Neural cell (in vitro differentiated cells): ENCODE measurements at regions not wholly inside any gene's neighbourhood (a gene's known extent, or its start where the extent isn't known, plus 50 kb on each side); places are given as distances from the start of the nearest gene placed in this dataset.

Source experiments
- EP300 ChIP-seq: fragments of 450-650 bp; conservative IDR thresholded peaks from 2 replicates; pipeline ENCODE4 v1.6.1; 2014; ENCODE audit warnings: antibody characterized with exemption, mild to moderate bottlenecking, moderate library complexity; ENCODE audit not compliant: poor library complexity, severe bottlenecking
- EZH2 ChIP-seq: fragments of 200-600, 300-800 bp; shearing (Covaris generic), sonication (generic); IDR thresholded peaks from 2 replicates; pipeline ENCODE4 v1.6.1; 2014; ENCODE audit warnings: antibody characterized with exemption, low read length, borderline replicate concordance, mild to moderate bottlenecking; ENCODE audit not compliant: insufficient read depth, poor library complexity, severe bottlenecking
- POLR2AphosphoS5 ChIP-seq: IDR thresholded peaks from 2 replicates; pipeline ENCODE4 v1.6.1; 2012
- RAD21 ChIP-seq: fragments of 450-650 bp; conservative IDR thresholded peaks from 2 replicates; pipeline ENCODE4 v1.6.1; 2014; ENCODE audit warnings: antibody characterized with exemption, mild to moderate bottlenecking, moderate library complexity
- SMC3 ChIP-seq: fragments of 450-650 bp; conservative IDR thresholded peaks from 2 replicates; pipeline ENCODE4 v1.6.1; 2014; ENCODE audit warnings: antibody characterized with exemption, mild to moderate bottlenecking, moderate library complexity; ENCODE audit not compliant: poor library complexity
- TAF1 ChIP-seq: IDR thresholded peaks from 2 replicates; pipeline ENCODE4 v1.6.1; 2012; ENCODE audit warnings: low read depth
- TF ChIP-seq, protein P1 (sequence below): fragments of 450-650 bp; IDR thresholded peaks from 2 replicates; pipeline ENCODE4 v1.5.1; 2014; ENCODE audit warnings: antibody characterized with exemption, mild to moderate bottlenecking, moderate library complexity; ENCODE audit not compliant: poor library complexity, severe bottlenecking
- TF ChIP-seq, protein P2 (sequence below): IDR thresholded peaks from 2 replicates; pipeline ENCODE4 v1.6.1; 2012; ENCODE audit warnings: borderline replicate concordance

DNA sequence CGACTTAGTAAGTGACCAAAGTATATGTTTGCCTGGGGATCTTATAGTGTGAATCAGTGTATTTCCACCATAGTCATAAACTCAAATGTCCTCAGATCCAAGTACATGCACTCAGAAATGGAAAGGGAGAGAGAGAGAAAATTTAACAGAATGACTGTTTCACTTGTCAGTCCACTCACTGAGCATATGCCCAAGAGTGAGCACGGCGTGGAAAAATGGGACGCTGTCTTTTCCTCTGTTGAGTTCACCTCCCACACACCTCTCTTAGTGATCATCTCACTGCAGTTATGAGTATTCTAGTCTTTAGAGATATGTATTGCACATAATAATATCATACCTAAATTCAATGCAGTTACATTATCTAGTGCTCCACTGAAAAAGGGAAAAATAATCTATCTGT is 156.8 kb upstream of the PRMT6 start:
- TF ChIP-seq, protein P1, sequence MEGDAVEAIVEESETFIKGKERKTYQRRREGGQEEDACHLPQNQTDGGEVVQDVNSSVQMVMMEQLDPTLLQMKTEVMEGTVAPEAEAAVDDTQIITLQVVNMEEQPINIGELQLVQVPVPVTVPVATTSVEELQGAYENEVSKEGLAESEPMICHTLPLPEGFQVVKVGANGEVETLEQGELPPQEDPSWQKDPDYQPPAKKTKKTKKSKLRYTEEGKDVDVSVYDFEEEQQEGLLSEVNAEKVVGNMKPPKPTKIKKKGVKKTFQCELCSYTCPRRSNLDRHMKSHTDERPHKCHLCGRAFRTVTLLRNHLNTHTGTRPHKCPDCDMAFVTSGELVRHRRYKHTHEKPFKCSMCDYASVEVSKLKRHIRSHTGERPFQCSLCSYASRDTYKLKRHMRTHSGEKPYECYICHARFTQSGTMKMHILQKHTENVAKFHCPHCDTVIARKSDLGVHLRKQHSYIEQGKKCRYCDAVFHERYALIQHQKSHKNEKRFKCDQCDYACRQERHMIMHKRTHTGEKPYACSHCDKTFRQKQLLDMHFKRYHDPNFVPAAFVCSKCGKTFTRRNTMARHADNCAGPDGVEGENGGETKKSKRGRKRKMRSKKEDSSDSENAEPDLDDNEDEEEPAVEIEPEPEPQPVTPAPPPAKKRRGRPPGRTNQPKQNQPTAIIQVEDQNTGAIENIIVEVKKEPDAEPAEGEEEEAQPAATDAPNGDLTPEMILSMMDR, result no peak
- TF ChIP-seq TAF1 (no peak), EZH2 (no peak), EP300 (no peak), POLR2AphosphoS5 (no peak), SMC3 (no peak), RAD21 (no peak)
- TF ChIP-seq, protein P2, sequence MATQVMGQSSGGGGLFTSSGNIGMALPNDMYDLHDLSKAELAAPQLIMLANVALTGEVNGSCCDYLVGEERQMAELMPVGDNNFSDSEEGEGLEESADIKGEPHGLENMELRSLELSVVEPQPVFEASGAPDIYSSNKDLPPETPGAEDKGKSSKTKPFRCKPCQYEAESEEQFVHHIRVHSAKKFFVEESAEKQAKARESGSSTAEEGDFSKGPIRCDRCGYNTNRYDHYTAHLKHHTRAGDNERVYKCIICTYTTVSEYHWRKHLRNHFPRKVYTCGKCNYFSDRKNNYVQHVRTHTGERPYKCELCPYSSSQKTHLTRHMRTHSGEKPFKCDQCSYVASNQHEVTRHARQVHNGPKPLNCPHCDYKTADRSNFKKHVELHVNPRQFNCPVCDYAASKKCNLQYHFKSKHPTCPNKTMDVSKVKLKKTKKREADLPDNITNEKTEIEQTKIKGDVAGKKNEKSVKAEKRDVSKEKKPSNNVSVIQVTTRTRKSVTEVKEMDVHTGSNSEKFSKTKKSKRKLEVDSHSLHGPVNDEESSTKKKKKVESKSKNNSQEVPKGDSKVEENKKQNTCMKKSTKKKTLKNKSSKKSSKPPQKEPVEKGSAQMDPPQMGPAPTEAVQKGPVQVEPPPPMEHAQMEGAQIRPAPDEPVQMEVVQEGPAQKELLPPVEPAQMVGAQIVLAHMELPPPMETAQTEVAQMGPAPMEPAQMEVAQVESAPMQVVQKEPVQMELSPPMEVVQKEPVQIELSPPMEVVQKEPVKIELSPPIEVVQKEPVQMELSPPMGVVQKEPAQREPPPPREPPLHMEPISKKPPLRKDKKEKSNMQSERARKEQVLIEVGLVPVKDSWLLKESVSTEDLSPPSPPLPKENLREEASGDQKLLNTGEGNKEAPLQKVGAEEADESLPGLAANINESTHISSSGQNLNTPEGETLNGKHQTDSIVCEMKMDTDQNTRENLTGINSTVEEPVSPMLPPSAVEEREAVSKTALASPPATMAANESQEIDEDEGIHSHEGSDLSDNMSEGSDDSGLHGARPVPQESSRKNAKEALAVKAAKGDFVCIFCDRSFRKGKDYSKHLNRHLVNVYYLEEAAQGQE, result no peak
